ENCODE measurements at regions not wholly inside any gene's neighbourhood (a gene's known extent, or its start where the extent isn't known, plus 50 kb on each side); places are given as distances from the start of the nearest gene placed in this dataset.

GRCh38 chr12:24414480-24414879 lies 465.0 kb upstream of the SOX5 start:
- TF ChIP-seq CTCF (IDR thresholded peaks at IDR 0.05) (no peak), POLR2A (IDR thresholded peaks at IDR 0.05) (no peak), POLR2AphosphoS5 (IDR thresholded peaks at IDR 0.05) (no peak)

Data from breast epithelium (tissue), 3 donors.